ENCODE measurements at regions not wholly inside any gene's neighbourhood (a gene's known extent, or its start where the extent isn't known, plus 50 kb on each side); places are given as distances from the start of the nearest gene placed in this dataset.

DNA sequence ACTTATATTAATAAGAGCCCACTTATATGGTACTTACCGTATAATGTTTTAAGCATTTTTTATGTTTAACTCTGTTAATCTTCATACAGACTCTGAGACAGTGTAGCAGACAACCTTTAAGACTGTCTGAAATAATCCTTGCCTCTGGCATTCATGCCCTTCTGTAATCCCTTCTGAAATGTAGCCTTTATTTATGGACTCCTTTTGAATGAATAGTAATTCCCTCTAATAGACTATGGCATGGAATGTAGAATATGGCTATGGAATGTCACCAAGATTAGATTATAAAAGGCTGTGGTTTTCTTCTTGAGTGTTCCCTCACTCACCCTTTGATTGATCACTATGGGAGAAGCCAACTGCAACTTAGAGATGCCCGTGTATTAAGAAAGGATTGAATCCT lies 439.4 kb downstream of the SH3GL2 start:
- H3K27ac ChIP-seq, result no peak overlapping the region
- WGBS, result 92% methylated on average over 2 of the region's 2 CpGs
- H3K4me1 ChIP-seq (replicated peaks), result no peaks in the 10 kb centered on the region
- no peaks in the 10 kb centered on the region for H3K27me3 ChIP-seq (replicated peaks; ENCODE audit: insufficient read depth)
- DNase-seq (ENCODE audit: low spot score), result no peak
- no peaks in the 10 kb centered on the region for H3K36me3 ChIP-seq
- no peaks in the 10 kb centered on the region for H3K9me3 ChIP-seq
- TF ChIP-seq POLR2AphosphoS5 (IDR thresholded peaks at IDR 0.05) (no peak), POLR2A (IDR thresholded peaks at IDR 0.05) (no peak)
- TF ChIP-seq, protein P1, sequence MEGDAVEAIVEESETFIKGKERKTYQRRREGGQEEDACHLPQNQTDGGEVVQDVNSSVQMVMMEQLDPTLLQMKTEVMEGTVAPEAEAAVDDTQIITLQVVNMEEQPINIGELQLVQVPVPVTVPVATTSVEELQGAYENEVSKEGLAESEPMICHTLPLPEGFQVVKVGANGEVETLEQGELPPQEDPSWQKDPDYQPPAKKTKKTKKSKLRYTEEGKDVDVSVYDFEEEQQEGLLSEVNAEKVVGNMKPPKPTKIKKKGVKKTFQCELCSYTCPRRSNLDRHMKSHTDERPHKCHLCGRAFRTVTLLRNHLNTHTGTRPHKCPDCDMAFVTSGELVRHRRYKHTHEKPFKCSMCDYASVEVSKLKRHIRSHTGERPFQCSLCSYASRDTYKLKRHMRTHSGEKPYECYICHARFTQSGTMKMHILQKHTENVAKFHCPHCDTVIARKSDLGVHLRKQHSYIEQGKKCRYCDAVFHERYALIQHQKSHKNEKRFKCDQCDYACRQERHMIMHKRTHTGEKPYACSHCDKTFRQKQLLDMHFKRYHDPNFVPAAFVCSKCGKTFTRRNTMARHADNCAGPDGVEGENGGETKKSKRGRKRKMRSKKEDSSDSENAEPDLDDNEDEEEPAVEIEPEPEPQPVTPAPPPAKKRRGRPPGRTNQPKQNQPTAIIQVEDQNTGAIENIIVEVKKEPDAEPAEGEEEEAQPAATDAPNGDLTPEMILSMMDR (IDR thresholded peaks at IDR 0.05), result no peak
- H3K4me3 ChIP-seq, result no peak overlapping the region
- intact Hi-C loops (cut with DNase I), result no loop called here

GRCh38 chr9:18018661-18019060 lies 439.8 kb downstream of the SH3GL2 start:
- Histone ChIP-seq H3K36me3 (no peaks in the 10 kb centered on the region), H3K27me3 (replicated peaks; ENCODE audit: insufficient read depth) (no peaks in the 10 kb centered on the region), H3K27ac (no peak overlapping the region), H3K9me3 (no peaks in the 10 kb centered on the region), H3K4me1 (replicated peaks) (no peaks in the 10 kb centered on the region), H3K4me3 (no peak overlapping the region)
- 71% methylated on average over 2 of the region's 2 CpGs for WGBS
- DNase-seq (ENCODE audit: low spot score), result no peak
- TF ChIP-seq, protein P1 (IDR thresholded peaks at IDR 0.05), result no peak
- TF ChIP-seq POLR2AphosphoS5 (IDR thresholded peaks at IDR 0.05), result no peak
- TF ChIP-seq POLR2A (IDR thresholded peaks at IDR 0.05), result no peak
- intact Hi-C loops (cut with DNase I), result no loop called here

GRCh38 chr9:18020121-18020745 lies 441.4 kb downstream of the SH3GL2 start:
- H3K4me3 ChIP-seq, result no peak overlapping the region
- intact Hi-C loops (cut with DNase I), result no loop called here
- no peaks in the 10 kb centered on the region for H3K4me1 ChIP-seq (replicated peaks)
- 77% methylated on average over 6 of the region's 6 CpGs for WGBS
- H3K27me3 ChIP-seq (replicated peaks; ENCODE audit: insufficient read depth), result no peaks in the 10 kb centered on the region
- DNase-seq (ENCODE audit: low spot score), result no peak
- TF ChIP-seq POLR2A (IDR thresholded peaks at IDR 0.05) (no peak), POLR2AphosphoS5 (IDR thresholded peaks at IDR 0.05) (no peak)
- TF ChIP-seq, protein P1 (IDR thresholded peaks at IDR 0.05), result no peak
- no peaks in the 10 kb centered on the region for H3K36me3 ChIP-seq
- no peaks in the 10 kb centered on the region for H3K9me3 ChIP-seq
- no peak overlapping the region for H3K27ac ChIP-seq

- Histone ChIP-seq H3K27ac (no peak overlapping the region), H3K4me3 (no peak overlapping the region), H3K36me3 (no peaks in the 10 kb centered on the region), H3K9me3 (no peaks in the 10 kb centered on the region), H3K27me3 (replicated peaks; ENCODE audit: insufficient read depth) (no peaks in the 10 kb centered on the region), H3K4me1 (replicated peaks) (no peaks in the 10 kb centered on the region)
- no peak for DNase-seq (ENCODE audit: low spot score)
- intact Hi-C loops (cut with DNase I), result no loop called here
- WGBS, result 78% methylated on average over 2 of the region's 2 CpGs
- TF ChIP-seq POLR2AphosphoS5 (IDR thresholded peaks at IDR 0.05) (no peak), POLR2A (IDR thresholded peaks at IDR 0.05) (no peak)
- TF ChIP-seq, protein P1 (IDR thresholded peaks at IDR 0.05), result no peak
Observed at GRCh38 chr9:18022642-18023041, 443.8 kb downstream of the SH3GL2 start.

GRCh38 chr9:18023332-18023731 lies 444.5 kb downstream of the SH3GL2 start:
- no peaks in the 10 kb centered on the region for H3K36me3 ChIP-seq
- 91% methylated on average over 3 of the region's 3 CpGs for WGBS
- no peaks in the 10 kb centered on the region for H3K27me3 ChIP-seq (replicated peaks; ENCODE audit: insufficient read depth)
- H3K9me3 ChIP-seq, result no peaks in the 10 kb centered on the region
- H3K4me1 ChIP-seq (replicated peaks), result no peaks in the 10 kb centered on the region
- H3K27ac ChIP-seq, result no peak overlapping the region
- intact Hi-C loops (cut with DNase I), result no loop called here
- no peak for DNase-seq (ENCODE audit: low spot score)
- no peak for TF ChIP-seq POLR2A (IDR thresholded peaks at IDR 0.05)
- H3K4me3 ChIP-seq, result no peak overlapping the region

Measured in prostate gland (tissue), 2 donors.